Astrocyte of the spinal cord (primary cell): ENCODE measurements at regions not wholly inside any gene's neighbourhood (a gene's known extent, or its start where the extent isn't known, plus 50 kb on each side); places are given as distances from the start of the nearest gene placed in this dataset.

ENCODE experiments used
- DNase-seq: peaks from one replicate; pipeline ENCODE4 v3.0.0; 2011; ENCODE audit warnings: low read depth, low spot score
- H3K4me3 ChIP-seq: 2 replicates; pipeline ENCODE4 v1.5.1; 2011; ENCODE audit warnings: low read depth, mild to moderate bottlenecking, low read length, moderate library complexity
- in situ Hi-C: cut with HindIII; loops from 2 replicates; pipeline ENCODE4 v1.10.0; 2017; ENCODE audit warnings: low sequenced_read_pairs
- TF ChIP-seq, protein P1 (sequence below): IDR thresholded peaks from 2 replicates; pipeline ENCODE4 v1.5.1; 2012; ENCODE audit warnings: low read depth, mild to moderate bottlenecking, low read length, inconsistent platforms

DNA sequence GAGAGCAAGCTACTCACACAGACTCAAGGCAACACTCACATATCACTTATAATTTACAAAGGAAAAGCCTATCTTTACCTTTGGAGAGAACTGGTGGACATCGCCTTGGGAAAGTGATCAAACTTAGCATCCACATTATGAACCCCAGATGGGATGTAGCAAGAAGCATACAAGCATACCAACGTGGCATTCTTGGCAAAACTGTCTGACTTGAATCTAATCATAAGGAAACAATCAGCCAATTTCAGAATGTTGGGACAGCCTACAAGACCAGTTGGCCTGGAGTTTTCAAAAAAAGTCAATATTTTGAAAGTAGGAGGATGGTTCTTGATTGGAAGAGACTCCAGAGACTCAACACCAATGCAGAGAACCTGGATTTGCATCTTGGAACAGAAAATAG lies 79.1 kb upstream of the PMAIP1 start:
- TF ChIP-seq, protein P1, sequence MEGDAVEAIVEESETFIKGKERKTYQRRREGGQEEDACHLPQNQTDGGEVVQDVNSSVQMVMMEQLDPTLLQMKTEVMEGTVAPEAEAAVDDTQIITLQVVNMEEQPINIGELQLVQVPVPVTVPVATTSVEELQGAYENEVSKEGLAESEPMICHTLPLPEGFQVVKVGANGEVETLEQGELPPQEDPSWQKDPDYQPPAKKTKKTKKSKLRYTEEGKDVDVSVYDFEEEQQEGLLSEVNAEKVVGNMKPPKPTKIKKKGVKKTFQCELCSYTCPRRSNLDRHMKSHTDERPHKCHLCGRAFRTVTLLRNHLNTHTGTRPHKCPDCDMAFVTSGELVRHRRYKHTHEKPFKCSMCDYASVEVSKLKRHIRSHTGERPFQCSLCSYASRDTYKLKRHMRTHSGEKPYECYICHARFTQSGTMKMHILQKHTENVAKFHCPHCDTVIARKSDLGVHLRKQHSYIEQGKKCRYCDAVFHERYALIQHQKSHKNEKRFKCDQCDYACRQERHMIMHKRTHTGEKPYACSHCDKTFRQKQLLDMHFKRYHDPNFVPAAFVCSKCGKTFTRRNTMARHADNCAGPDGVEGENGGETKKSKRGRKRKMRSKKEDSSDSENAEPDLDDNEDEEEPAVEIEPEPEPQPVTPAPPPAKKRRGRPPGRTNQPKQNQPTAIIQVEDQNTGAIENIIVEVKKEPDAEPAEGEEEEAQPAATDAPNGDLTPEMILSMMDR = no peak
- no peak overlapping the region for H3K4me3 ChIP-seq
- in situ Hi-C loops = no loop called here
- no peak for DNase-seq

DNA sequence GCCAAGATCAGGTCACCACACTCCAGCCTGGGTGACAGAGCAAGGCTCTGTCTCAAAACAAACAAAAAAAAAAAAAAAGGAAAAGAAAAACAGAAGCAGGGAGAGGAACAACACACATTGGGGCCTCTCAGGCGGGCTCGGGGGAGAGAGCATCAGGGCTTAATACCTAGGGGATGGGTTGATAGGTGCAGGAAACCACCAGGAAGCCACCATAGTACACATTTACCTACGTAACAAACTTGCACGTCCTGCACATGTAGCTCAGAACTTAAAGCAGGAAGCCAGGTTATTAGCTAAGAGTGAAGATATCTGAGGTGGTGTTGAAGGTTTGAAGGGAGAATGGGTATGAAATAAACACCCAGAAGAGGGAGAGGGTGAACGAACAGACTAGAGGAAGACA lies 81.0 kb upstream of the PMAIP1 start:
- in situ Hi-C loops = no loop called here
- TF ChIP-seq, protein P1 = no peak
- no peak for DNase-seq
- H3K4me3 ChIP-seq = no peak overlapping the region

DNA sequence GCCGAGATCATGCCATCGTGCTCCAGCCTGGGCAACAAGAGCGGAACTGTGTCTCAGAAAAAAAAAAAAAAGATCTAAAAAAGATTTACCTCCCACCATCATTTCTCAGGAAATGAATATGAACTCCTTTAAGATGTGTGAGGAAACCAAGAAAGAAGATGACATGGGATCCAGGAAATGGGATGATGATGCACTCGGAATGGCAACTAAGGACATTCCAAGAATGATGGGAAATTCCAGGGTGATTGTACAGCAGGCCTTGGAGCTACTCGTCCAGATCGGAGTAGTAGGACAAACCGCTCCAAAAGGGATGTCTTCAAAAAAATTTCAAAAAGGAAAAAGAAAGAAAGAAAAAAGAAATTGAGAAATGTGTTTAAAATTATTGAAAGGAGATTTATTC lies 84.9 kb upstream of the PMAIP1 start:
- no peak overlapping the region for H3K4me3 ChIP-seq
- in situ Hi-C loops = no loop called here
- TF ChIP-seq, protein P1 = no peak
- DNase-seq = peak; percentile 80

DNA sequence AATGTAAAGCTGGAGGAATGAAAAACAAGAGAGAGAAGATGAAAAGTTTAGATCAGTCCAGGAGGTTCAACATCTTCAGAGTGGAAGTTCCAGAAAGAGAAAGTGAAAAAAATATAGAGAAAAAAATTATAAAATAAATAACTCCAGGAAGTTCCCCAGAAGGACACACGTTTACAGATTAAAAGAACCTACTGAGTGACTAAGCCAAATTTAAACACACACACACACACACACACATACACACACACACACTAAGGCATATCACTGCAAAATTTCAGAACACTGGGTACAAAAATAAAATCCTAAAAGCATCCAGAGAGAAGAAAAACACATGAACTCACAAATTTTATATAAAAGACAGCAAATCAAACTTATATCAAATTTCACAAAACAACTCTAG lies 85.9 kb upstream of the PMAIP1 start:
- TF ChIP-seq, protein P1 = no peak
- H3K4me3 ChIP-seq = no peak overlapping the region
- in situ Hi-C loops = no loop called here
- DNase-seq = peak; percentile 33

DNA sequence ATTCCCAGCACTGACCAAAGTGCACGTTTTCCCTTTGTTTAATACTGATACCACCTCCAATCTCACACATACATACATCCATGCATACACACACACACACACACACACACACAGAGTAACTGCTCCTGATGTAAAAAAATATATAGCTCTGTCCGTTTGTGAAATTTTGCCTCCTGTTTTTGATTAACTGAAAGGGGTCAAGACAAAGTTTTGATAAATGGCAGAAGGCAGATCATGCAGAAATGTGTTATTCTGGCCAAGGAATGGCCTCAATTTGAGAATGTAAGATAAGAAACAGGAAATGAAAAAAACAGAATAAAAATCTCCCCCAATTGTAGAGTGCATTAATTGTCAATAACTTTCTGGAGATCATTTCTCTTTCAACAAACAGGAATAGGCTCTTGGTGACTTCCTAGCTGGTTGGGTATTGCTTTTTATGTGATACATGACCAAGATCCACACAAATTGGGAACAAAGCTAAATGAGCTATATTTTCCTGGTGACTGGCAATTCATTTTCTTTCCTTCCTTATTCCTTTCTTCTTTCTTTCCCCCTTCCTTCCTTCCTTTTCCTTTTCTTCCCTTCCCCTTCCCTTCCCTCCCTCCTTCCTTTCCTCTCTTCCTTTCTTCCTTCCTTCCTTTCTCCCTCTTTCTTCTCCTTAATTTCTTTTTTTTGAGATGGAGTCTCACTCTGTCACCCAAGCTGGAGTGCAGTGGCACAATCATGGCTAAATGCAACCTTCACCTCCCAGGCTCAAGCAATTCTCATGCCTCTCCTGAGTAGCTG lies 88.9 kb upstream of the PMAIP1 start:
- in situ Hi-C loops = no loop called here
- no peak overlapping the region for H3K4me3 ChIP-seq
- no peak for DNase-seq
- TF ChIP-seq, protein P1 = no peak

DNA sequence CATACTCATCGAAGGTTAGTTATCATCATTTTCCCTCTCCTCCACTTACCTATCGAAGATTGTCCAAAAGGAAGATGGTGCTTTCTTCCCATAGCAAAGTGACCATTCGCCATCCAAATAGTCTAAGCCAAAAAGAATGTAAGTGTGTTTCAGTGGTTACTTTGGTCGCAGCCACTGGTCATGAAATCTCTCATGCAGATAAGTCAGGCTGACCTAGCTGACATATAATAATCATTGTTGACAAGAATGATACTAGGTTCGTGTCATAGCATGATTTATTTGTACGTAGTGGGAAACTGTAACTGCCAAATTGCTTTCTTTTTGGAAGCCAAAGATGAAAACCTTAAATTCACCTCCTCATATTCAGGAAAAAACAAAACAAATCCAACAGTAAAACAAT lies 89.6 kb upstream of the PMAIP1 start:
- no peak overlapping the region for H3K4me3 ChIP-seq
- in situ Hi-C loops = no loop called here
- DNase-seq = no peak
- TF ChIP-seq, protein P1 = no peak
